LoVo (cell line): ENCODE measurements at regions not wholly inside any gene's neighbourhood (a gene's known extent, or its start where the extent isn't known, plus 50 kb on each side); places are given as distances from the start of the nearest gene placed in this dataset.

Experiments used
- DNase-seq: peaks from one replicate; pipeline ENCODE4 v3.0.0-alpha.2; 2016; ENCODE audit warnings: low spot score

DNA sequence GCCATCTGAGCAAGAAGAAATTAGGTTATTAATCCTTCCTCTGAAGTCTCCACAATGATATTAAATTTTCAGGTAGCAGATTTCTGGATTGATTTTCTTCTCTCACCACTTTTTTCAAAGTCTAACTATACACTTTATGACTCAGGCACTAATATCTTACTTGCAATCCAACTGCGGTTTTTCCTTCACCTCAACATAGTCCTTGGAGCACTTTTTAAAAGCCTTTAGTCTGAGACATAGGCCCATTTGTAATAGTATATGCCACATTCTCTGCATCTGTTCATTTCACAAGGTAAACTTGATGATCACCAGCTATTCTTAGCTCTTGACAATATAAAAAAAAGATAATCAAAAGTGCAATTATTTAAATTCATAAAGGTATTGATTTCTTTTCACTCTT lies 55.9 kb upstream of the EDNRA start:
- DNase-seq: no peak

DNA sequence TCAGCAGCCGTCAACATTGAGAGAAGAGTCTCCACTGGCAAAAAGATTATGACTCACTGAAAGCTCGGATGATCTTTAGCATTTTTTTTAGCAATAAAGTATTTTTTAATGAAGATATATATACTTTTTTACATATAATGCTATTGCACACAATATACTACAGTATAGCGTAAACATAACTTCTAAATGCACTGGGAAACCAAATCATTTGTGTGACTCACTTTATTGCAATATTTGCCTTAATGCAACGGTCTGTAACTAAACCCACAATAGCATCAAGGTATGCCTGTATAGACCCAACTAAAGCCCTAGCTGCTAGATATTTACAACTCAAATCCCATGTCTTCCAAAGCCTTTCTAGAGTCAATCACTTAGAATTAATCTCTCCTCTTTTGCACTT lies 52.3 kb upstream of the EDNRA start:
- no peak for DNase-seq

DNA sequence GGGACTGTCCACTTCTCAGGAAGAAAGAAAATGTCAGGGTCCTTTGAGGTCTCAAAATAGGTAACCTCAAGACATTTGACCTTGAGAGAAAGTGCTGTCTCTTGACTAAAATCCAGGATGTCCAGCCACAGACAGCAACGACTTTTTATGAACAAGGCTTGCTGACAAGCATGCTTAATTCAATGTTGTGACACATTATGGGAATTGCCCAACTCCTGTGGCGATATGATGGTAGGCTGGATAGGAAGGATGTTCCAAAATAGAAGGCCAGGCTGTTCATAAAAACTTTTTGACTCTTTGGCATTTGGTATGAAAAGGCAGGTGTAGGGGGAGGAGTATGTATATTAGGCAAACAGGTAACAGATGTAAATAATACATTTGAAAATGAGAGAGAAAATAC lies 50.8 kb upstream of the EDNRA start:
- DNase-seq: no peak
